Smooth muscle cell (in vitro differentiated cells): ENCODE measurements at regions not wholly inside any gene's neighbourhood (a gene's known extent, or its start where the extent isn't known, plus 50 kb on each side); places are given as distances from the start of the nearest gene placed in this dataset.

Source experiments
- DNase-seq: peaks from one replicate; lab custom pipeline; 2025; ENCODE audit not compliant: unreplicated experiment; lab: John Stamatoyannopoulos, UW
- H2AFZ ChIP-seq: fragments of 200-600 bp; sonication (generic); 2 replicates; pipeline ENCODE4 v1.6.0; 2016; ENCODE audit warnings: antibody characterized with exemption, low read depth, mild to moderate bottlenecking
- H3F3A ChIP-seq: fragments of 200-600 bp; sonication (generic); 2 replicates; pipeline ENCODE4 v1.6.0; 2017; ENCODE audit warnings: antibody characterized with exemption, low read depth
- H3K27ac ChIP-seq: fragments of 200-600 bp; sonication (generic); 2 replicates; pipeline ENCODE4 v1.5.1; 2016; ENCODE audit warnings: low read depth, mild to moderate bottlenecking
- H3K27me3 ChIP-seq: fragments of 200-600 bp; sonication (generic); 2 replicates; pipeline ENCODE4 v1.6.1; 2016; ENCODE audit warnings: low read depth, mild to moderate bottlenecking
- H3K36me3 ChIP-seq: fragments of 200-600 bp; sonication (generic); 2 replicates; pipeline ENCODE4 v1.5.1; 2016; ENCODE audit warnings: low read depth
- H3K4me1 ChIP-seq: fragments of 200-600 bp; sonication (generic); 2 replicates; pipeline ENCODE4 v1.5.1; 2016; ENCODE audit warnings: low read depth
- H3K4me2 ChIP-seq: fragments of 200-600 bp; sonication (generic); 2 replicates; pipeline ENCODE4 v1.6.0; 2016; ENCODE audit warnings: mild to moderate bottlenecking
- H3K4me3 ChIP-seq: fragments of 200-600 bp; sonication (generic); 2 replicates; pipeline ENCODE4 v1.5.1; 2016; ENCODE audit warnings: mild to moderate bottlenecking
- H3K79me2 ChIP-seq: fragments of 200-600 bp; sonication (generic); 2 replicates; pipeline ENCODE4 v1.6.0; 2016; ENCODE audit warnings: low read depth, mild to moderate bottlenecking
- H3K9ac ChIP-seq: fragments of 200-600 bp; sonication (generic); 2 replicates; pipeline ENCODE4 v1.6.0; 2016; ENCODE audit warnings: low read depth
- H3K9me3 ChIP-seq: fragments of 200-600 bp; sonication (generic); replicated peaks from 2 replicates; pipeline ENCODE4 v1.5.1; 2016; ENCODE audit warnings: low read depth
- H4K20me1 ChIP-seq: fragments of 200-600 bp; sonication (generic); 2 replicates; pipeline ENCODE4 v1.6.0; 2016; ENCODE audit warnings: low read depth
- CTCF ChIP-seq: fragments of 200-600 bp; sonication (generic); IDR thresholded peaks from 2 replicates; pipeline ENCODE4 v1.5.1; 2017; ENCODE audit warnings: borderline replicate concordance, mild to moderate bottlenecking, antibody characterized with exemption; ENCODE audit not compliant: insufficient read depth, poor library complexity, severe bottlenecking
- WGBS: methylation state at CpG from one replicate; pipeline ENCODE4 v1.1.7; 2016; ENCODE audit warnings: low lambda C conversion rate; 5-methylcytosine and 5-hydroxymethylcytosine counted together

GRCh38 chr7:52753855-52754254 lies 281.6 kb upstream of the POM121L12 start:
- no peaks in the 10 kb centered on the region for H3K4me1 ChIP-seq
- no peak overlapping the region for H3K4me2 ChIP-seq
- TF ChIP-seq CTCF: no peak
- no peak overlapping the region for H2AFZ ChIP-seq
- H3K36me3 ChIP-seq: no peaks in the 10 kb centered on the region
- DNase-seq: no peak
- no peak overlapping the region for H3K27ac ChIP-seq
- H3K79me2 ChIP-seq: no peaks in the 10 kb centered on the region
- 94% methylated on average over 12 of the region's 12 CpGs for WGBS
- no peak overlapping the region for H3K4me3 ChIP-seq
- no peaks in the 10 kb centered on the region for H3F3A ChIP-seq
- no peak overlapping the region for H3K9ac ChIP-seq
- H3K27me3 ChIP-seq: no peaks in the 10 kb centered on the region
- H3K9me3 ChIP-seq: no peaks in the 10 kb centered on the region
- H4K20me1 ChIP-seq: no peaks in the 10 kb centered on the region

DNA sequence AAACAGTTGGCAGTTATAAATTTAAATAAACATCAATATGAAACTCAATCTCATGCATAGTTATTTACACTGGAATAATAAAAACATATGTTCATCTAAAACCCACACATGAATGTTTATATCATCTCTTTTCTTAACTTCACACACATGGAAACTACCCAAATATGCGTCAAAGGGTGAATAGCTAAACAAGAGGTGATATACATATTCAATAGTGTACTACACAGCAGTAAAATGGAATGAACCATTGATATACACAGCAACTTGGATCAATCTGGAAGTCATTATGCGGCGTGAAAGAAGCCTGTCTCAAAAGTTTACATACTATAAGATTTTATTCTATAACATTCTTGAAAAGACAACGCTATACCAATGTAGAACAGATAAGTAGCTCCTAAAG lies 282.5 kb upstream of the POM121L12 start:
- Histone ChIP-seq H2AFZ (no peak overlapping the region), H4K20me1 (no peaks in the 10 kb centered on the region), H3K4me1 (no peaks in the 10 kb centered on the region), H3K4me3 (no peak overlapping the region), H3K79me2 (no peaks in the 10 kb centered on the region), H3K36me3 (no peaks in the 10 kb centered on the region), H3K27ac (no peak overlapping the region), H3K9me3 (no peaks in the 10 kb centered on the region), H3K4me2 (no peak overlapping the region), H3F3A (no peaks in the 10 kb centered on the region), H3K9ac (no peak overlapping the region), H3K27me3 (no peaks in the 10 kb centered on the region)
- DNase-seq: no peak
- TF ChIP-seq CTCF: no peak
- 96% methylated on average over 4 of the region's 4 CpGs for WGBS

- H3K27me3 ChIP-seq: no peaks in the 10 kb centered on the region
- no peaks in the 10 kb centered on the region for H3K4me1 ChIP-seq
- no peak for TF ChIP-seq CTCF
- H3K36me3 ChIP-seq: no peaks in the 10 kb centered on the region
- no peaks in the 10 kb centered on the region for H3K9me3 ChIP-seq
- no peak overlapping the region for H3K4me2 ChIP-seq
- 53% methylated on average over 4 of the region's 4 CpGs for WGBS
- no peak overlapping the region for H2AFZ ChIP-seq
- DNase-seq: no peak
- H3F3A ChIP-seq: no peaks in the 10 kb centered on the region
- no peak overlapping the region for H3K4me3 ChIP-seq
- no peak overlapping the region for H3K27ac ChIP-seq
- H4K20me1 ChIP-seq: no peaks in the 10 kb centered on the region
- H3K79me2 ChIP-seq: no peaks in the 10 kb centered on the region
- no peak overlapping the region for H3K9ac ChIP-seq
Observed at GRCh38 chr7:52749880-52750279, 285.6 kb upstream of the POM121L12 start.

- no peak for DNase-seq
- Histone ChIP-seq H3K36me3 (no peaks in the 10 kb centered on the region), H3K9me3 (no peaks in the 10 kb centered on the region), H4K20me1 (no peaks in the 10 kb centered on the region), H3K27ac (no peak overlapping the region), H3K9ac (no peak overlapping the region), H3K79me2 (no peaks in the 10 kb centered on the region), H3F3A (no peaks in the 10 kb centered on the region), H3K4me3 (no peak overlapping the region), H2AFZ (no peak overlapping the region), H3K4me1 (no peaks in the 10 kb centered on the region), H3K27me3 (no peaks in the 10 kb centered on the region), H3K4me2 (no peak overlapping the region)
- 77% methylated on average over 3 of the region's 3 CpGs for WGBS
- no peak for TF ChIP-seq CTCF
Observed at GRCh38 chr7:52747817-52748216, 287.6 kb upstream of the POM121L12 start.
